SH-SY5Y (cell line): ENCODE measurements at regions not wholly inside any gene's neighbourhood (a gene's known extent, or its start where the extent isn't known, plus 50 kb on each side); places are given as distances from the start of the nearest gene placed in this dataset.

ENCODE experiments used
- GATA2 ChIP-seq: IDR thresholded peaks from 2 replicates; pipeline ENCODE4 v1.6.1; 2011; ENCODE audit warnings: mild to moderate bottlenecking, low read depth, low read length
- GATA3 ChIP-seq: IDR thresholded peaks from 2 replicates; pipeline ENCODE4 v1.6.1; 2011; ENCODE audit warnings: low read depth, mild to moderate bottlenecking, low read length, moderate library complexity

DNA sequence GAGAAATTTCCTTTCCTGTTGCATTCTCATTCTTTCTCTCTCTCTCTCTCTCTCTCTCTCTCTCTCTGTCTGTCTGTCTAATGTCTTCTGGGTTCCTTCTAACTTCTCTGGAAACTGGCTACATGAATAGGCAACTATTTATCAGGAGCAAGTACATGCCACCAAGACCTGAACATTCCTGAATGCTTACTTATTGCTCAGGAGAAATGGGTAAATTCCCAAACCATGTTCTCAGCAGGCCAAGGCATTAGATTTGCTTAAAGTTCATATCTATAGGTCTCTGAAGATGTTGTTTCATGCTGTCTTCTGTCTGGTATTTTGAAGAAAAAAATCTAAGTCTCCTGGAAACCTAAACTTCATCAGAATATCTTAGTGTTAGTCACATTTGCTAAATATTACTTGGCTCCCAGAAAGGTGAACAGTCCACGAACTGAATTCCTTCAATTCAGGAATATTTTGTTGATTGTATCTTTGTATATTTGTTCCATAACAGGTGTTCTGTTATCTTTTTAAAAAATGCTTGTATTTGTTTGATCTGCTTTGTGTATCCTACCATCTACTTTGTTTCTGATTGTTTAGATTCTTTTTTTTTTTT lies 77.2 kb upstream of the FIGN start:
- no peak for TF ChIP-seq GATA3
- TF ChIP-seq GATA2, result no peak

DNA sequence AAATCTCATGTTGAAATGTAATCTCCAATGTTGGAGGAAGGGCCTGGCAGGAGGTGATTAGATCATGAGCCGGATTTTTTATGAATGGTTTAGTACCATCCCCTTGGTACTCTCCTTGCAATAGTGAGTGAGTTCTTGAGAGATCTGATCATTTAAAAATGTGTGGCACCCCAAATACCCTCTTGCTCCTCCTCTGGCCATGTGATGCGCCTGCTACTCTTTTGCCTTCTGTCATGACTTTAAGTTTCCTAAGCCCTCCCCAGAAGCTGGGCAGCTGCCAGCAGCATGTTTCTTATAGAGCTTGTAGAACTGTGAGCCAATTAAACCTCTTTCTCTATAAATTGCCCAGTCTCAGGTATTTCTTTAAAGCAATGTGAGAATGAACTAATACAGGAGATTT lies 72.6 kb upstream of the FIGN start:
- no peak for TF ChIP-seq GATA2

- TF ChIP-seq GATA3 (no peak), GATA2 (no peak)
Measured at GRCh38 chr2:163802284-163802683, 66.5 kb upstream of the FIGN start.

DNA sequence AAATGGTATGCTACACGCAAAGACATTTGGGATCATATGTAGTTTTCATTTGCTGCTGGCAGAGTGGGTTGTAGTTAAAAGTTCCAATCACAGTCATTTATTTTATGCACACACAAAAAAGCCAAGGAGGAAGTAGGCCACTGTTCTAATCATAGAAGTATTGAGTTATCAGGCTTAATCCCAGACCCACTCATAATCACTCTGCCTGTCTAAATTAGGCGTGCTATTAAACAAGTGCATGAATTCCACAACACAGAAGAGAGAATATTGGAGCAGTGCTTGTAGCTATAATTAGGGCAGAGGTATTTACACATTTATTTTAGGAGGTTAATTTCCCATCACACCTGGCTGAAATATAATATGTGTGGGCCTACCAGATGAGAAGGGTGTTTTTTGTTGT lies 65.7 kb upstream of the FIGN start:
- TF ChIP-seq GATA2, result no peak
- no peak for TF ChIP-seq GATA3

DNA sequence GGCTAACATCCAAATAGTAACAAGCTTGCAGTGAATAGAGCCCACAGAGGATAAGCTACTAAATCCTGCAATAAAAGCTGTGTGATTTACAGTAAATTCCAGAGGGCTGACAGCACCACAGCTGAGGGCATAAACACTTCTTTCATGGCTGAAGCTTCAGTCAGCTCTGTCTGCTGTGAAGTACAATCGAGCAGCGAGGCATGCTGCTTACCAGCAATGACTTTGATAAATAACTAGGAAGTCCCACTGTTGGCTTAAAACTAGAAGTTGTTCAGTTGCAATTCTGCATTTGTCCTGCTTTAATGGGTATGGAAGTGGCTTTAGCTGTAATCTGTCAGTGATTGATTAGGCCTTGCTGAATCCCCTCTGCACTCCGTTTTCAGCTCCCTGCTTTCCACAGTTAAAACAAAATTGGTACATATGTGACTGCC lies 65.2 kb upstream of the FIGN start:
- no peak for TF ChIP-seq GATA3
- no peak for TF ChIP-seq GATA2

- TF ChIP-seq GATA3 (no peak), GATA2 (no peak)
Measured at GRCh38 chr2:163799807-163800206, 64.0 kb upstream of the FIGN start.

GRCh38 chr2:163794635-163795034 lies 58.8 kb upstream of the FIGN start:
- TF ChIP-seq GATA3 (no peak), GATA2 (no peak)
